ENCODE measurements at regions not wholly inside any gene's neighbourhood (a gene's known extent, or its start where the extent isn't known, plus 50 kb on each side); places are given as distances from the start of the nearest gene placed in this dataset.

DNA sequence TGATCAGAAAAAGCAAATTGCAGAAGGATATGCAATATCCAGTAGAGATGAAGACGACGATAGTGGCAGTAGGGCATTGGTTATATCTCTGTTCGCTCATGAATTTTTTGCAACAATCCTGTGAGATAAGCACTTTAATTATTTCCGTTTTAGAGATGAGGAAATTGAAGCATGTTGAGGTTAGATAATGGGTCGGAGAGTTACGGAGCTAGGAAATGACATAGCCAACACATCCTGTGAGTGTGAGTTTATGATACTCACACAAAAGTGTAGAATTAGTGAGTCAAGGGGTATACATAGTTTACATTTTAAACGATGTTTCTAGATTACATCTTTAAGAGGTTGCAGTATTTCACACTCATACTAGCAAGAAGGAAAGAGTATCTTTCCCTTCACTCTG is 123.1 kb upstream of the ARL4C start:
- H3K4me2 ChIP-seq (ENCODE audit: low read length): no peak overlapping the region
- no peak overlapping the region for H2AFZ ChIP-seq (ENCODE audit: low read length)
- H3K9me3 ChIP-seq (ENCODE audit: low read length): no peaks in the 10 kb centered on the region
- no peak overlapping the region for H3K4me3 ChIP-seq (ENCODE audit: low read depth, low read length, poor library complexity, severe bottlenecking)
- H3K27me3 ChIP-seq (ENCODE audit: insufficient read depth, low read length): no peaks in the 10 kb centered on the region
- no peaks in the 10 kb centered on the region for H3K36me3 ChIP-seq (ENCODE audit: insufficient read depth, low read length)
- no peaks in the 10 kb centered on the region for H3K79me2 ChIP-seq (ENCODE audit: insufficient read depth, low read length)
- H4K20me1 ChIP-seq (ENCODE audit: insufficient read depth, low read length): no peaks in the 10 kb centered on the region
- no peak overlapping the region for H3K27ac ChIP-seq (ENCODE audit: low read depth, low read length, poor library complexity, severe bottlenecking)
- H3K4me1 ChIP-seq (ENCODE audit: insufficient read depth, low read length, severe bottlenecking): no peaks in the 10 kb centered on the region
- H3F3A ChIP-seq (ENCODE audit: insufficient read depth, low read length): no peaks in the 10 kb centered on the region
- no peak for TF ChIP-seq EZH2 (IDR thresholded peaks at IDR 0.05; ENCODE audit: borderline replicate concordance, low read length)
- TF ChIP-seq, protein P1, sequence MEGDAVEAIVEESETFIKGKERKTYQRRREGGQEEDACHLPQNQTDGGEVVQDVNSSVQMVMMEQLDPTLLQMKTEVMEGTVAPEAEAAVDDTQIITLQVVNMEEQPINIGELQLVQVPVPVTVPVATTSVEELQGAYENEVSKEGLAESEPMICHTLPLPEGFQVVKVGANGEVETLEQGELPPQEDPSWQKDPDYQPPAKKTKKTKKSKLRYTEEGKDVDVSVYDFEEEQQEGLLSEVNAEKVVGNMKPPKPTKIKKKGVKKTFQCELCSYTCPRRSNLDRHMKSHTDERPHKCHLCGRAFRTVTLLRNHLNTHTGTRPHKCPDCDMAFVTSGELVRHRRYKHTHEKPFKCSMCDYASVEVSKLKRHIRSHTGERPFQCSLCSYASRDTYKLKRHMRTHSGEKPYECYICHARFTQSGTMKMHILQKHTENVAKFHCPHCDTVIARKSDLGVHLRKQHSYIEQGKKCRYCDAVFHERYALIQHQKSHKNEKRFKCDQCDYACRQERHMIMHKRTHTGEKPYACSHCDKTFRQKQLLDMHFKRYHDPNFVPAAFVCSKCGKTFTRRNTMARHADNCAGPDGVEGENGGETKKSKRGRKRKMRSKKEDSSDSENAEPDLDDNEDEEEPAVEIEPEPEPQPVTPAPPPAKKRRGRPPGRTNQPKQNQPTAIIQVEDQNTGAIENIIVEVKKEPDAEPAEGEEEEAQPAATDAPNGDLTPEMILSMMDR (IDR thresholded peaks at IDR 0.05; ENCODE audit: low read length): no peak
- no peak overlapping the region for H3K9ac ChIP-seq (ENCODE audit: low read length)
- H3K9me2 ChIP-seq (ENCODE audit: low read depth, low read length): no peaks in the 10 kb centered on the region

DNA sequence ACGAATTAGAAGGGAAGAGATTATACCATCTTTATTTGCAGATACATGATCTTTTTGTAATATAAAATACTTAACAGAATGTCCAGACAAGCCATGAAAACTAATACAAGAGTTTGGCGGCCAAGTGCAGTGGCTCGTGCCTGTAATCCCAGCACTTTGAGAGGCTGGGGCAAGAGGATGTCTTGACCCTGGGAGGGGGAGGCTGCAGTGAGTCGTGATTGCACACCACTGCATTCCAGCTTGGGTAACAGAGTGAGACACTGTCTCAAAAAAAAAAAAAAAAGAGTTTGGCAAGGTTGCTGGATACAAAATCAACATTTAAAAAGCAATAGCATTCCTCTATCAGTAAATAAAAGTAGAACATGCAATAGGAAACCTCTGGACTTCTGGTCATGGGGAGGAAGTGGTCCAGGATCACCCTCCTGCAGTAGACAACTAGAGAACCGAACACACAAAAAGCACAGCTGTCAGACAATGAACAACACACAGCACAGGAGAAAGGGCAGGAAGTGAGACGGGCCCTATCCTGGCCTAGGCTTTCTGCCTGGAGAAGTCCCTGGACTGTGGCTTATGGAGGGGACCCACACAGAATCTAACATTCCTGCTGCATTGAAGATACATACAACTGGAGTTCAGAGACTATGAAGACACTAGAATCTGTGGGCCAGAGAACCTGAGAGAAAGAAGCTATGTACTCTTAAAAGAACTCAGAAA is 118.9 kb upstream of the ARL4C start:
- Histone ChIP-seq H3K4me1 (ENCODE audit: insufficient read depth, low read length, severe bottlenecking) (no peaks in the 10 kb centered on the region), H4K20me1 (ENCODE audit: insufficient read depth, low read length) (no peaks in the 10 kb centered on the region), H3K27me3 (ENCODE audit: insufficient read depth, low read length) (no peaks in the 10 kb centered on the region), H2AFZ (ENCODE audit: low read length) (no peak overlapping the region), H3K9me2 (ENCODE audit: low read depth, low read length) (no peaks in the 10 kb centered on the region), H3F3A (ENCODE audit: insufficient read depth, low read length) (no peaks in the 10 kb centered on the region), H3K36me3 (ENCODE audit: insufficient read depth, low read length) (no peaks in the 10 kb centered on the region), H3K4me2 (ENCODE audit: low read length) (no peak overlapping the region), H3K79me2 (ENCODE audit: insufficient read depth, low read length) (no peaks in the 10 kb centered on the region), H3K9ac (ENCODE audit: low read length) (no peak overlapping the region), H3K27ac (ENCODE audit: low read depth, low read length, poor library complexity, severe bottlenecking) (no peak overlapping the region), H3K9me3 (ENCODE audit: low read length) (no peaks in the 10 kb centered on the region), H3K4me3 (ENCODE audit: low read depth, low read length, poor library complexity, severe bottlenecking) (no peak overlapping the region)
- no peak for TF ChIP-seq EZH2 (IDR thresholded peaks at IDR 0.05; ENCODE audit: borderline replicate concordance, low read length)
- TF ChIP-seq, protein P1 (IDR thresholded peaks at IDR 0.05; ENCODE audit: low read length): no peak

DNA sequence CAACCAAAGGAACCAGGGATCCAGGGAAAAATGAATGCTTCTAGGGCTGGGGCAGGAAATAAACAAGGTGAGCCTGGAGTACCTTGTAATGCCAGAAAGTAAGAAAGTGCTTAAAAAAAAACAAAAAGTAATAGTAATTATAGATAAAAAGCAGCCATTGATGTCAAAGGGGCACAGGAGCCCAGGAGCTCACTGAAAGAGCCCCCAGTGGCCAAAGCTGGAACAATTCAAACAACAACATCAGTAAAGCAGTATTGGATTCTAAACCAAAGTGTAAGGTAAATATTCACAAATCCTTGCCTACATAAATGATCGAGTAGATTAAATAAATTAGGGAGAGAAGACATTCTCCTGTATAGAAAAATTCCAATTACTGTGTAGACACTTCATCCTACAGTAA is 114.3 kb upstream of the ARL4C start:
- Histone ChIP-seq H2AFZ (ENCODE audit: low read length) (no peak overlapping the region), H3F3A (ENCODE audit: insufficient read depth, low read length) (no peaks in the 10 kb centered on the region), H4K20me1 (ENCODE audit: insufficient read depth, low read length) (no peaks in the 10 kb centered on the region), H3K9ac (ENCODE audit: low read length) (no peak overlapping the region), H3K4me1 (ENCODE audit: insufficient read depth, low read length, severe bottlenecking) (no peaks in the 10 kb centered on the region), H3K27me3 (ENCODE audit: insufficient read depth, low read length) (no peaks in the 10 kb centered on the region), H3K79me2 (ENCODE audit: insufficient read depth, low read length) (no peaks in the 10 kb centered on the region), H3K36me3 (ENCODE audit: insufficient read depth, low read length) (no peaks in the 10 kb centered on the region), H3K9me2 (ENCODE audit: low read depth, low read length) (no peaks in the 10 kb centered on the region), H3K4me2 (ENCODE audit: low read length) (no peak overlapping the region), H3K27ac (ENCODE audit: low read depth, low read length, poor library complexity, severe bottlenecking) (no peak overlapping the region), H3K9me3 (ENCODE audit: low read length) (no peaks in the 10 kb centered on the region), H3K4me3 (ENCODE audit: low read depth, low read length, poor library complexity, severe bottlenecking) (no peak overlapping the region)
- TF ChIP-seq, protein P1 (IDR thresholded peaks at IDR 0.05; ENCODE audit: low read length): peak; percentile 43
- TF ChIP-seq EZH2 (IDR thresholded peaks at IDR 0.05; ENCODE audit: borderline replicate concordance, low read length): no peak

Data from OCI-LY1 (cell line).